Mesothelial cell of epicardium (in vitro differentiated cells): ENCODE measurements at regions not wholly inside any gene's neighbourhood (a gene's known extent, or its start where the extent isn't known, plus 50 kb on each side); places are given as distances from the start of the nearest gene placed in this dataset.

Source experiments
- DNase-seq, 2 experiments: peaks; one replicate each; pipeline ENCODE4 v3.0.0; 2021; ENCODE audit warnings: low spot score in 2 of 2; ENCODE audit not compliant: unreplicated experiment in 2 of 2
- H3K27ac Mint-ChIP-seq: 2 replicates; pipeline ENCODE4 v1.8.0; 2021; ENCODE audit warnings: mixed read lengths
- H3K27me3 Mint-ChIP-seq: 2 replicates; pipeline ENCODE4 v1.8.0; 2021; ENCODE audit warnings: low read depth, mixed read lengths
- H3K36me3 Mint-ChIP-seq: 2 replicates; pipeline ENCODE4 v1.8.0; 2021; ENCODE audit warnings: mixed read lengths
- H3K4me1 Mint-ChIP-seq: 2 replicates; pipeline ENCODE4 v1.8.0; 2021; ENCODE audit warnings: mixed read lengths
- H3K4me3 Mint-ChIP-seq: 2 replicates; pipeline ENCODE4 v1.8.0; 2021; ENCODE audit warnings: mild to moderate bottlenecking, moderate library complexity, mixed read lengths
- H3K9me3 Mint-ChIP-seq: 2 replicates; pipeline ENCODE4 v1.8.0; 2021; ENCODE audit warnings: mixed read lengths
- TF ChIP-seq, protein P1 (sequence below): fragments of 200-600 bp; sonication (generic); IDR thresholded peaks from one replicate; pipeline ENCODE4 v1.5.0; 2021; ENCODE audit warnings: antibody characterized with exemption; ENCODE audit not compliant: unreplicated experiment

GRCh38 chr12:92341065-92341668 lies 195.5 kb upstream of the BTG1 start:
- no peaks in the 10 kb centered on the region for H3K36me3 Mint-ChIP-seq
- H3K4me1 Mint-ChIP-seq, result peaks cover 20% of the 10 kb centered on the region
- TF ChIP-seq, protein P1, sequence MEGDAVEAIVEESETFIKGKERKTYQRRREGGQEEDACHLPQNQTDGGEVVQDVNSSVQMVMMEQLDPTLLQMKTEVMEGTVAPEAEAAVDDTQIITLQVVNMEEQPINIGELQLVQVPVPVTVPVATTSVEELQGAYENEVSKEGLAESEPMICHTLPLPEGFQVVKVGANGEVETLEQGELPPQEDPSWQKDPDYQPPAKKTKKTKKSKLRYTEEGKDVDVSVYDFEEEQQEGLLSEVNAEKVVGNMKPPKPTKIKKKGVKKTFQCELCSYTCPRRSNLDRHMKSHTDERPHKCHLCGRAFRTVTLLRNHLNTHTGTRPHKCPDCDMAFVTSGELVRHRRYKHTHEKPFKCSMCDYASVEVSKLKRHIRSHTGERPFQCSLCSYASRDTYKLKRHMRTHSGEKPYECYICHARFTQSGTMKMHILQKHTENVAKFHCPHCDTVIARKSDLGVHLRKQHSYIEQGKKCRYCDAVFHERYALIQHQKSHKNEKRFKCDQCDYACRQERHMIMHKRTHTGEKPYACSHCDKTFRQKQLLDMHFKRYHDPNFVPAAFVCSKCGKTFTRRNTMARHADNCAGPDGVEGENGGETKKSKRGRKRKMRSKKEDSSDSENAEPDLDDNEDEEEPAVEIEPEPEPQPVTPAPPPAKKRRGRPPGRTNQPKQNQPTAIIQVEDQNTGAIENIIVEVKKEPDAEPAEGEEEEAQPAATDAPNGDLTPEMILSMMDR, result no peak
- peak overlapping the region; percentile 80 for H3K27ac Mint-ChIP-seq
- no peaks in the 10 kb centered on the region for H3K27me3 Mint-ChIP-seq
- peak overlapping the region; percentile 34 for H3K4me3 Mint-ChIP-seq
- DNase-seq, result no peak
- peaks cover 10% of the 10 kb centered on the region for H3K9me3 Mint-ChIP-seq

- H3K27me3 Mint-ChIP-seq, result no peaks in the 10 kb centered on the region
- H3K36me3 Mint-ChIP-seq, result no peaks in the 10 kb centered on the region
- H3K4me1 Mint-ChIP-seq, result peaks cover 20% of the 10 kb centered on the region
- peak overlapping the region; percentile 80 for H3K27ac Mint-ChIP-seq
- peak overlapping the region; percentile 34 for H3K4me3 Mint-ChIP-seq
- peaks cover 5% of the 10 kb centered on the region for H3K9me3 Mint-ChIP-seq
- TF ChIP-seq, protein P1, result no peak
- no peak for DNase-seq
Observed at GRCh38 chr12:92340441-92341064, 194.9 kb upstream of the BTG1 start.

- Mint-ChIP-seq H3K4me1 (peaks cover 20% of the 10 kb centered on the region), H3K27me3 (no peaks in the 10 kb centered on the region)
Observed at GRCh38 chr12:92340003-92340402, 194.4 kb upstream of the BTG1 start.

DNA sequence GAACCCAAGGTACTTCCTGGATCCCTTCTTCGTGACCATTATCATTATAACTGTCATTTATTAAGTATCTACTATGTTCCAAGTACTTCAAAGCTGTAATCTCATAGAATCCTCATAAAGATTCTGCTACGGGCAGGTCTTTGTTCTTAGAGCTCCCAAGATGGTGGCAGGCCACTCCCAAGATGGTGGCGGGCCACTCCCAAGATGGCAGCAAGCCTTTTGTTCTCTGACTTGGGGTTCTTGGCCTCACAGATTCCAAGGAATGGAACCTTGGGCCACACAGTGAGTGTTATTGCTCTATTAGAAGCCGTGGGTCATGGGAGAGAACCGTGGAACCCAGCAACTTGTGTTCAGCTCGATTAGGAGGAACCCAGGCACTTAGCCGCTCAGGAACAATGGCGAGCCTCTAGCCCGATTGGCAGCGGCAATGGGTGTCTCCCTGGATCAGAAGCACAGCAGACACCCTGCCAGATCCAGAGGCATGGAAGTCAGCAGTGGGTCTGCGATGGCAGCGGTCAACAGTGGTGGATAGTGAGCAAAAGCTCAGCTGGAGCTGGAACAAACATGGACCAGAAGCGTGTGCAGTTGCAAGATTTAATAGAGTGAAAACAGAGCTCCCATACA lies 193.7 kb upstream of the BTG1 start:
- Mint-ChIP-seq H3K4me1 (peaks cover 20% of the 10 kb centered on the region), H3K9me3 (no peaks in the 10 kb centered on the region), H3K27me3 (no peaks in the 10 kb centered on the region), H3K27ac (peak overlapping the region; percentile 9), H3K4me3 (no peak overlapping the region), H3K36me3 (no peaks in the 10 kb centered on the region)
- TF ChIP-seq, protein P1, result no peak
- DNase-seq, result no peak

More at GRCh38 chr12:92340003-92340402, 194.4 kb upstream of the BTG1 start:
- no peak for DNase-seq
- no peaks in the 10 kb centered on the region for H3K9me3 Mint-ChIP-seq
- H3K4me3 Mint-ChIP-seq, result no peak overlapping the region
- H3K27ac Mint-ChIP-seq, result peak overlapping the region; percentile 79
- H3K36me3 Mint-ChIP-seq, result no peaks in the 10 kb centered on the region
- TF ChIP-seq, protein P1, result no peak

DNA sequence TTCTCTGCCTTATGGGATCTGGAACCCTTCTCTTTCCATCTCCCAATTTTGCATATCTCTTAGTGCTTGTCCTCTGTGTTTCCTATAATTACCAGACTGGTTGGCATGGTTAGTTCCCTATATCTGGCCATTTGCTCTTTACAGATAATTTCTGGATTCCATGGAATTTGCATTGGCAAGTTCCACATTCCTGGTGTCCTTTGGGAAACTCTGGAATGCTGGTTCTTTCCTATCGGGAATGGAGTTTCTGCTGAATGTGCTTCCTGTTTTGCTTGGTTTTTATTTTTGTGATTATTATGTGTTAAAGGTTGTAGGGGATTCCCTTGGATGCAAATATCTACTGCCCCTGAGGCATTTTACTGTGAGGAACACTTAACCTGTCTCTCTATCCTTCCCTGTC lies 193.0 kb upstream of the BTG1 start:
- TF ChIP-seq, protein P1, result no peak
- H3K9me3 Mint-ChIP-seq, result no peaks in the 10 kb centered on the region
- no peaks in the 10 kb centered on the region for H3K36me3 Mint-ChIP-seq
- no peak overlapping the region for H3K27ac Mint-ChIP-seq
- H3K4me1 Mint-ChIP-seq, result peaks cover 23% of the 10 kb centered on the region
- no peaks in the 10 kb centered on the region for H3K27me3 Mint-ChIP-seq
- DNase-seq, result no peak
- no peak overlapping the region for H3K4me3 Mint-ChIP-seq
